Fibroblast of pulmonary artery (primary cell): ENCODE measurements at regions not wholly inside any gene's neighbourhood (a gene's known extent, or its start where the extent isn't known, plus 50 kb on each side); places are given as distances from the start of the nearest gene placed in this dataset.

Source experiments
- DNase-seq: peaks from one replicate; pipeline ENCODE4 v3.0.0-alpha.2; 2010; ENCODE audit warnings: low read depth
- H3K4me3 ChIP-seq: replicated peaks from 2 replicates; pipeline ENCODE4 v1.5.1; 2011; ENCODE audit warnings: low read depth, mild to moderate bottlenecking, control low read depth, low read length, moderate library complexity
- CTCF ChIP-seq: IDR thresholded peaks from 2 replicates; pipeline ENCODE4 v1.5.1; 2011; ENCODE audit warnings: mild to moderate bottlenecking, control low read depth, low read length, inconsistent platforms; ENCODE audit errors: missing control alignments

- H3K4me3 ChIP-seq = no peak overlapping the region
- no peak for DNase-seq
- TF ChIP-seq CTCF = no peak
These were observed 246.5 kb downstream of the C16orf95 start for GRCh38 chr16:87070657-87071056.

GRCh38 chr16:87072101-87072500, 245.1 kb downstream of the C16orf95 start:
- no peak for DNase-seq
- no peak overlapping the region for H3K4me3 ChIP-seq
- no peak for TF ChIP-seq CTCF

DNA sequence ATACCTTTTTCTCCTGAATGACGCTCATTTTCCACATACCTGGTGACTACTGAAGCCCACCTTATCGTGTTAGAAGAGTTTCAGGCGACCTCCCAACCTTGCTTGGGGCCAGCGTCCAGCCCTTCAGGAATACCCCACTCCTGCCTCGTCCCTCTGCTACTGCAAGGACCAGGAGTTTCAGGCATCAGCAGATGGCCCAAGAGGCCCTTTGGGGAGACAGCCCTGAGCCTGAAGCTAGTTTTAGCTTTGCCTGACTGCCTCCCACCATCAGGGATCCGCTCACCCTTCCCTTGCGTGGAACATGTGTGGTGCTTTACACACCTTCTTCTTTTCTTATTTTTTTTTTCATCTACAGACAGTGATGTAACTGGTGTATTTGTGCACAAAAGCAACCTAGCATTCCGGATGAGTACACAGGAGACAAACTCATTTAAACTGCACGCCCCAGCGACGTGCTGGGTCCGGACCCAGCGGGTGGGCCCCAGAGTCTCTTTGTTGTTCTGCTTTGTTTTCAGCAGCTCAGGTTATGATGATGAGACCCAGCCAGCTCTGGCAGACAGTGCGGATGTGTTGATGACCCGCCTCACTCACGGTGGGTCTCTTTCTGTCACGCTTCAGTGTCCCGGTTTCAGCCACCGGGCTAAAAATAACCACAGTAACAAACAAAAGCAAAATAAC, 242.4 kb downstream of the C16orf95 start:
- no peak for DNase-seq
- H3K4me3 ChIP-seq = no peak overlapping the region
- no peak for TF ChIP-seq CTCF

GRCh38 chr16:87075319-87075860, 241.8 kb downstream of the C16orf95 start:
- DNase-seq = no peak
- no peak overlapping the region for H3K4me3 ChIP-seq
- no peak for TF ChIP-seq CTCF

DNA sequence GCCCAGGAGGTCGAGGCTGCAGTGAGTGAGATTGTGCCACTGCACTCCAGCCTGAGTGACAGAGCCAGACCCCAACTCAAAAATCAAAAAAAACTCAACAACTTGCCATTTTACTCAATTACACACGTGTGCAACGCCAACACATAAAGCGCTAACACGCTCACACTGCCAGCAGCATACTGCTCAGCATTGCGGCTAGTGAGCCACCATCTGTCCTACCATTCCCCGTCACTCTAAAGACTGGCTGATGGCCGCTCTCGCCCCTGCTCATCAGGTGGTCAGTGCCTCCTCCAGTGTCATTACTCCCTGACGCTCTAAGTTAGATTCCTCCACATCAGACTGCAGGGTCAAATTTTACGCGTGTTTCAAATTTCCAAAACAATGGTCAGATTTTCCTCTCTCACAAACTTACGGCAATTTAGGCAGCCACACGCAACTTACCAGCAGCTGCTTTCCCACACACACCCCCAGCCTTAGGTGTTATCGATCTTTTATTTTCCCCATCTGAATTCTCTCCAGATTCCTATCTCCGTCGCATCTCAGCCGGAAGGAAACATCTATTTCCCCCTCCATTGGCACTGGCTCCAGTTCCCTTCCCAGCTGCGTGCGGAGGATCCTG, 240.8 kb downstream of the C16orf95 start:
- no peak overlapping the region for H3K4me3 ChIP-seq
- TF ChIP-seq CTCF = no peak
- DNase-seq = no peak

DNA sequence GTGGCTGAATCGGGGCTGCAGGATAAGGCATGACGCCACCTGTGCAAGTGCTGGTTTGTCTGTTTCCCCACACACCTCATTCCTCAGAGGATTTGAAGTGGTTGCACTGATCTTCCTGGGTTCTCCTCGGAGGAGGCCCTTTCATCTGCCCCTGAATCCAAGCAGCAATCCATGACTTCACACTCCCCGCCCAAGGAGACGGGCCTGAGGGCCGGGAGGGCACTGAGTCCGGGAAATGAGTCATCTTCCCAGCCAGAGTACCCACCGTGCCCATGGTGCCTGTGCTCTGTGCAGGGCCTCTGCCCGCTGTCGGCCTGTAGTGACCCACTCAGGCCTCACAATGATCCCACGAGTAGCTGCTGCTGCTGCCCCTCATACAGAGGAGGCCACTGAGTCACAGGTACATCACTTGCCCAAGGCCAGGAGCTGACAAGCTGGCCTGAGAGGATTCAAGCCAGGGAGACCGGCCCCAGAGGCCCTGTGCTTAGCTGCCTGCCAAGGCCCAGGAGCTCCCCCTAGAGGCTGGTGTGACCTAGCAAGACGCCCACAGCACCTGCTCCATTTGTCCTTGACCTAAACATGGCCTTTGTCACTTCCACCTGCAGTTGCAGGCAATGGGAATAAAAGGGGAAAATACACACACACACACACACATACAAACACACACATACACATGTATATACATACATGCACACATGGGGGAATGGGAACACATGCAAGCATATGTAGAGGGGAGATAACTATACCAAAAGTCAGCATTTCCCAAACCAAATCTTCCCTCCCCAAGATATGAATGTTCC, 240.0 kb downstream of the C16orf95 start:
- DNase-seq = peak; percentile 66
- H3K4me3 ChIP-seq = no peak overlapping the region
- peak; percentile 69 for TF ChIP-seq CTCF
